H1 (cell line): ENCODE measurements at regions not wholly inside any gene's neighbourhood (a gene's known extent, or its start where the extent isn't known, plus 50 kb on each side); places are given as distances from the start of the nearest gene placed in this dataset.

Source experiments
- CTCF ChIA-PET: fragments of 300-600 bp; sonication (Branson Sonifier 250); formaldehyde crosslinking; loops from one replicate; lab custom pipeline; 2021; ENCODE audit not compliant: partially characterized antibody; lab: Charles Lee
- POLR2A ChIA-PET: fragments of 300-600 bp; sonication (Branson Sonifier 250); formaldehyde crosslinking; loops from one replicate; lab custom pipeline; 2021; ENCODE audit warnings: inconsistent platforms; ENCODE audit not compliant: partially characterized antibody; lab: Charles Lee
- DNase-seq, 2 experiments: peaks; one replicate each; pipeline versions ENCODE4 v3.0.0 to v3.0.0-alpha.2; 2010 to 2022; ENCODE audit warnings: low spot score in 2 of 2, low read depth in 1 of 2, mixed read lengths in 1 of 2
- FAIRE-seq: peaks from 2 replicates; lab custom pipeline; 2011; peaks lifted over from hg19 to GRCh38; lab: Jason Lieb, UNC
- H2AFZ ChIP-seq: 2 replicates; pipeline ENCODE4 v1.8.1; 2012; ENCODE audit warnings: low read length, inconsistent platforms
- H2AK5ac ChIP-seq: 2 replicates; pipeline ENCODE4 v1.6.1; 2013; ENCODE audit warnings: low read depth, low read length
- H2BK120ac ChIP-seq: replicated peaks from 2 replicates; pipeline ENCODE3; 2013; ENCODE audit warnings: low read depth, low read length, inconsistent platforms
- H2BK12ac ChIP-seq: 2 replicates; pipeline ENCODE4 v1.6.1; 2013; ENCODE audit warnings: low read depth, low read length
- H2BK15ac ChIP-seq: 2 replicates; pipeline ENCODE4 v1.6.1; 2013; ENCODE audit warnings: low read length
- H2BK20ac ChIP-seq: 2 replicates; pipeline ENCODE4 v1.6.1; 2013; ENCODE audit warnings: low read length
- H2BK5ac ChIP-seq: 2 replicates; pipeline ENCODE4 v1.6.1; 2013; ENCODE audit warnings: low read depth, low read length
- H3K14ac ChIP-seq: 2 replicates; pipeline ENCODE4 v1.6.1; 2013; ENCODE audit warnings: inconsistent platforms; ENCODE audit not compliant: insufficient read length
- H3K18ac ChIP-seq: 2 replicates; pipeline ENCODE4 v1.6.1; 2013; ENCODE audit warnings: low read length; ENCODE audit errors: extremely low read depth
- H3K23ac ChIP-seq: 2 replicates; pipeline ENCODE4 v1.6.1; 2013; ENCODE audit warnings: inconsistent platforms; ENCODE audit not compliant: insufficient read length
- H3K23me2 ChIP-seq: 2 replicates; pipeline ENCODE4 v1.6.1; 2013; ENCODE audit warnings: low read depth, low read length
- H3K27ac ChIP-seq: 2 replicates; pipeline ENCODE4 v1.6.1; 2011; ENCODE audit warnings: low read depth, low read length, inconsistent platforms
- H3K27me3 ChIP-seq, 4 experiments: replicated peaks in 1 of 4; 1 replicate in 1 of 4; 2 replicates in 3 of 4; pipeline versions ENCODE4 v1.6.1 to v1.8.1; 2011 to 2013; ENCODE audit warnings: low read length in 3 of 4, mild to moderate bottlenecking in 3 of 4, inconsistent platforms in 2 of 4, mixed read lengths in 2 of 4, moderate library complexity in 1 of 4; ENCODE audit not compliant: control insufficient read depth in 3 of 4, insufficient read depth in 3 of 4; ENCODE audit errors: extremely low read depth in 1 of 4
- H3K36me3 ChIP-seq, 4 experiments: 2 replicates each; pipeline versions ENCODE4 v1.6.1 to v1.8.1; 2011 to 2013; ENCODE audit warnings: mild to moderate bottlenecking in 4 of 4, low read length in 3 of 4, moderate library complexity in 2 of 4, control low read depth in 1 of 4, inconsistent platforms in 1 of 4; ENCODE audit not compliant: insufficient read depth in 4 of 4, control insufficient read depth in 2 of 4
- H3K4ac ChIP-seq: replicated peaks from 2 replicates; pipeline ENCODE3; 2013; ENCODE audit warnings: low read length, low read depth, mixed read lengths, inconsistent platforms; ENCODE audit not compliant: insufficient read length
- H3K4me1 ChIP-seq, 4 experiments: replicated peaks in 1 of 4; 1 replicate in 1 of 4; 2 replicates in 3 of 4; pipeline versions ENCODE4 v1.6.1 to v1.8.1; 2011 to 2013; ENCODE audit warnings: low read length in 3 of 4, inconsistent platforms in 2 of 4, mixed read lengths in 1 of 4; ENCODE audit not compliant: insufficient read depth in 4 of 4, control insufficient read depth in 3 of 4
- H3K4me2 ChIP-seq, 2 experiments: 2 replicates each; pipeline versions ENCODE4 v1.6.1 to v1.8.1; 2011 to 2013; ENCODE audit warnings: low read depth in 2 of 2, low read length in 2 of 2, control low read depth in 1 of 2, inconsistent platforms in 1 of 2, mild to moderate bottlenecking in 1 of 2; ENCODE audit not compliant: insufficient read depth in 1 of 2
- H3K4me3 ChIP-seq, 4 experiments: fragments of 200-600, 300-600 bp in 1 of 4; sonication (generic), shearing (Covaris generic), sonication (Bioruptor Twin) in 1 of 4; 2 replicates each; pipeline versions ENCODE4 v1.5.1 to v1.8.1; 2011 to 2016; ENCODE audit warnings: low read length in 4 of 4, low read depth in 3 of 4, control low read depth in 2 of 4, inconsistent platforms in 2 of 4, mild to moderate bottlenecking in 2 of 4, mixed read lengths in 1 of 4, moderate library complexity in 1 of 4; ENCODE audit not compliant: insufficient read depth in 2 of 4; ENCODE audit errors: extremely low read depth in 1 of 4
- H3K56ac ChIP-seq: replicated peaks from 2 replicates; pipeline ENCODE3; 2013; ENCODE audit warnings: low read depth, mild to moderate bottlenecking, mixed read lengths, low read length, inconsistent platforms; ENCODE audit not compliant: insufficient read length
- H3K79me1 ChIP-seq: 2 replicates; pipeline ENCODE4 v1.6.1; 2013; ENCODE audit warnings: low read depth, low read length, control low read depth
- H3K79me2 ChIP-seq, 2 experiments: 2 replicates each; pipeline versions ENCODE4 v1.6.1 to v1.8.1; 2012 to 2013; ENCODE audit warnings: low read length in 2 of 2, mild to moderate bottlenecking in 2 of 2, inconsistent platforms in 1 of 2; ENCODE audit not compliant: insufficient read depth in 2 of 2, control insufficient read depth in 1 of 2
- H3K9ac ChIP-seq, 4 experiments: replicated peaks in 1 of 4; 1 replicate in 1 of 4; 2 replicates in 3 of 4; pipeline versions ENCODE4 v1.6.1 to v1.8.1; 2011 to 2013; ENCODE audit warnings: low read depth in 3 of 4, low read length in 3 of 4, control low read depth in 2 of 4, mild to moderate bottlenecking in 2 of 4, moderate library complexity in 2 of 4, inconsistent platforms in 1 of 4; ENCODE audit errors: extremely low read depth in 1 of 4
- H3K9me3 ChIP-seq, 2 experiments: 2 replicates each; pipeline versions ENCODE4 v1.6.1 to v1.8.1; 2012 to 2013; ENCODE audit warnings: mild to moderate bottlenecking in 2 of 2, moderate library complexity in 2 of 2, control low read depth in 1 of 2, inconsistent platforms in 1 of 2, low read depth in 1 of 2, low read length in 1 of 2, mixed read lengths in 1 of 2; ENCODE audit not compliant: insufficient read depth in 2 of 2
- H4K20me1 ChIP-seq, 2 experiments: replicated peaks in 1 of 2; 2 replicates each; pipeline versions ENCODE3 to v1.8.1; 2011 to 2013; ENCODE audit warnings: inconsistent platforms in 2 of 2, low read length in 2 of 2, mild to moderate bottlenecking in 1 of 2; ENCODE audit not compliant: insufficient read depth in 2 of 2, control insufficient read depth in 1 of 2
- H4K5ac ChIP-seq: 2 replicates; pipeline ENCODE4 v1.6.1; 2013; ENCODE audit warnings: low read length, low read depth, mixed read lengths, inconsistent platforms; ENCODE audit not compliant: insufficient read length
- H4K8ac ChIP-seq: 2 replicates; pipeline ENCODE4 v1.8.0; 2013; ENCODE audit warnings: mild to moderate bottlenecking, moderate library complexity, low read length, inconsistent platforms; ENCODE audit not compliant: insufficient read depth; ENCODE audit errors: extremely low read depth
- H4K91ac ChIP-seq: replicated peaks from 2 replicates; pipeline ENCODE3; 2013; ENCODE audit warnings: low read length, mixed read lengths, inconsistent platforms; ENCODE audit not compliant: insufficient read length
- BCL11A ChIP-seq, 2 experiments: IDR thresholded peaks; one replicate each; pipeline ENCODE4 v1.6.1; 2011; ENCODE audit warnings: low read depth in 2 of 2, low read length in 2 of 2, mild to moderate bottlenecking in 2 of 2
- KDM4A ChIP-seq: IDR thresholded peaks from one replicate; pipeline ENCODE4 v1.7.1; 2012; ENCODE audit warnings: low read depth, mild to moderate bottlenecking, moderate library complexity, low read length, inconsistent platforms; ENCODE audit not compliant: severe bottlenecking
- MAFK ChIP-seq: IDR thresholded peaks from 2 replicates; pipeline ENCODE4 v1.6.1; 2012; ENCODE audit warnings: low read depth, mild to moderate bottlenecking, improper control_type of control experiment, low read length
- NRF1 ChIP-seq: IDR thresholded peaks from 2 replicates; pipeline ENCODE4 v1.6.1; 2011; ENCODE audit warnings: mild to moderate bottlenecking, low read depth, low read length, improper control_type of control experiment
- PHF8 ChIP-seq: fragments of 200-600 bp; sonication (generic); conservative IDR thresholded peaks from 2 replicates; pipeline ENCODE4 v1.7.1; 2012; ENCODE audit warnings: low read depth, mild to moderate bottlenecking, inconsistent platforms, low read length, moderate library complexity
- POLR2AphosphoS5 ChIP-seq: IDR thresholded peaks from 2 replicates; pipeline ENCODE4 v1.6.1; 2011; ENCODE audit warnings: low read depth, low read length
- RFX5 ChIP-seq: IDR thresholded peaks from 2 replicates; pipeline ENCODE4 v1.6.1; 2011; ENCODE audit warnings: low read depth, low read length, improper control_type of control experiment, borderline replicate concordance
- SAP30 ChIP-seq: fragments of 300-600 bp; sonication (generic); IDR thresholded peaks from 2 replicates; pipeline ENCODE4 v1.7.1; 2012; ENCODE audit warnings: low read length, moderate library complexity, mild to moderate bottlenecking, inconsistent platforms; ENCODE audit not compliant: insufficient read depth, insufficient replicate concordance
- SIX5 ChIP-seq: IDR thresholded peaks from 2 replicates; pipeline ENCODE4 v1.6.1; 2011; ENCODE audit warnings: mild to moderate bottlenecking, low read depth, low read length
- WGBS, 2 experiments: shearing (Covaris generic) in 1 of 2; methylation state at CpG; one replicate each; pipeline versions ENCODE4 v1.1.6 to v1.1.7; 2013 to 2015; ENCODE audit warnings: low lambda C conversion rate in 2 of 2, mixed read lengths in 2 of 2, inconsistent platforms in 1 of 2, low coverage in 1 of 2, missing lambda C conversion rate in 1 of 2; ENCODE audit not compliant: insufficient replicate concordance in 2 of 2, insufficient coverage in 1 of 2, insufficient read length in 1 of 2; ENCODE audit errors: extremely low coverage in 1 of 2, missing lambda C conversion rate in 1 of 2; 5-methylcytosine and 5-hydroxymethylcytosine counted together
- TF ChIP-seq, protein P1 (sequence below), 3 experiments: IDR thresholded peaks; 1 replicate in 2 of 3; 2 replicates in 1 of 3; pipeline versions ENCODE4 v1.5.1 to v1.6.1; 2011; ENCODE audit warnings: low read length in 3 of 3, mild to moderate bottlenecking in 3 of 3, inconsistent platforms in 2 of 3, low read depth in 1 of 3, moderate library complexity in 1 of 3; ENCODE audit not compliant: insufficient read depth in 1 of 3; ENCODE audit errors: control extremely low read depth in 1 of 3

- no peak overlapping the region for H4K91ac ChIP-seq
- H2BK15ac ChIP-seq = no peak overlapping the region
- H3K9ac ChIP-seq = no peak overlapping the region
- no peaks in the 10 kb centered on the region for H3K79me2 ChIP-seq
- H2BK5ac ChIP-seq = no peak overlapping the region
- peaks cover 2% of the 10 kb centered on the region; the same call in 1 of the 2 replicates for H3K23me2 ChIP-seq
- no peak overlapping the region for H3K4me2 ChIP-seq
- no peaks in the 10 kb centered on the region for H3K79me1 ChIP-seq
- no peaks in the 10 kb centered on the region; a peak in 1 of 7 replicates for H3K4me1 ChIP-seq
- H2AK5ac ChIP-seq = no peak overlapping the region
- H3K36me3 ChIP-seq = no peaks in the 10 kb centered on the region
- no peak overlapping the region for H3K27ac ChIP-seq
- no peak overlapping the region for H3K14ac ChIP-seq
- H4K8ac ChIP-seq = no peak overlapping the region
- H4K20me1 ChIP-seq = no peaks in the 10 kb centered on the region
- no peak overlapping the region for H3K18ac ChIP-seq
- no peak overlapping the region for H3K23ac ChIP-seq
- CTCF ChIA-PET = interaction anchor here (0.6 to 1.5 kb wide), 2 partner anchors 70 to 233 kb away, joined by 3 to 4 read pairs; no protein-coding TSS in a partner anchor
- H2BK120ac ChIP-seq = no peak overlapping the region
- FAIRE-seq (no peak), DNase-seq (no peak)
- no peak overlapping the region for H3K4me3 ChIP-seq
- H3K27me3 ChIP-seq = no peaks in the 10 kb centered on the region
- no peak overlapping the region for H3K56ac ChIP-seq
- no peaks in the 10 kb centered on the region for H3K9me3 ChIP-seq
- H2AFZ ChIP-seq = no peak overlapping the region
- POLR2A ChIA-PET = no interaction called here
- no peak overlapping the region for H3K4ac ChIP-seq
- WGBS, 2 experiments = 88% methylated on average over 8 of the region's 8 CpGs; no CpG with 5 or more reads in 1 of the 2 experiments
- no peak overlapping the region for H2BK12ac ChIP-seq
- no peak overlapping the region for H2BK20ac ChIP-seq
- no peak overlapping the region for H4K5ac ChIP-seq
- TF ChIP-seq PHF8 (no peak), KDM4A (no peak), POLR2AphosphoS5 (no peak), RFX5 (no peak), BCL11A (IDR thresholded peaks at IDR 0.05; ENCODE audit: low read depth in 2 of 2, low read length in 2 of 2) (no peak), SIX5 (no peak), NRF1 (no peak), SAP30 (no peak), MAFK (no peak)
- TF ChIP-seq, protein P1, sequence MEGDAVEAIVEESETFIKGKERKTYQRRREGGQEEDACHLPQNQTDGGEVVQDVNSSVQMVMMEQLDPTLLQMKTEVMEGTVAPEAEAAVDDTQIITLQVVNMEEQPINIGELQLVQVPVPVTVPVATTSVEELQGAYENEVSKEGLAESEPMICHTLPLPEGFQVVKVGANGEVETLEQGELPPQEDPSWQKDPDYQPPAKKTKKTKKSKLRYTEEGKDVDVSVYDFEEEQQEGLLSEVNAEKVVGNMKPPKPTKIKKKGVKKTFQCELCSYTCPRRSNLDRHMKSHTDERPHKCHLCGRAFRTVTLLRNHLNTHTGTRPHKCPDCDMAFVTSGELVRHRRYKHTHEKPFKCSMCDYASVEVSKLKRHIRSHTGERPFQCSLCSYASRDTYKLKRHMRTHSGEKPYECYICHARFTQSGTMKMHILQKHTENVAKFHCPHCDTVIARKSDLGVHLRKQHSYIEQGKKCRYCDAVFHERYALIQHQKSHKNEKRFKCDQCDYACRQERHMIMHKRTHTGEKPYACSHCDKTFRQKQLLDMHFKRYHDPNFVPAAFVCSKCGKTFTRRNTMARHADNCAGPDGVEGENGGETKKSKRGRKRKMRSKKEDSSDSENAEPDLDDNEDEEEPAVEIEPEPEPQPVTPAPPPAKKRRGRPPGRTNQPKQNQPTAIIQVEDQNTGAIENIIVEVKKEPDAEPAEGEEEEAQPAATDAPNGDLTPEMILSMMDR (IDR thresholded peaks at IDR 0.05; ENCODE audit: control extremely low read depth in 1 of 3, insufficient read depth in 1 of 3, low read depth in 1 of 3, low read length in 3 of 3) = no peak
These were observed 249.2 kb downstream of the MATN1 start for GRCh38 chr1:30473922-30474817.
